ENCODE measurements at regions not wholly inside any gene's neighbourhood (a gene's known extent, or its start where the extent isn't known, plus 50 kb on each side); places are given as distances from the start of the nearest gene placed in this dataset.
"Not testable (repeated sequence)": the region's sequence is repeated elsewhere in the genome, so short reads cannot be mapped to it uniquely, and the experiment has no call there.

DNA sequence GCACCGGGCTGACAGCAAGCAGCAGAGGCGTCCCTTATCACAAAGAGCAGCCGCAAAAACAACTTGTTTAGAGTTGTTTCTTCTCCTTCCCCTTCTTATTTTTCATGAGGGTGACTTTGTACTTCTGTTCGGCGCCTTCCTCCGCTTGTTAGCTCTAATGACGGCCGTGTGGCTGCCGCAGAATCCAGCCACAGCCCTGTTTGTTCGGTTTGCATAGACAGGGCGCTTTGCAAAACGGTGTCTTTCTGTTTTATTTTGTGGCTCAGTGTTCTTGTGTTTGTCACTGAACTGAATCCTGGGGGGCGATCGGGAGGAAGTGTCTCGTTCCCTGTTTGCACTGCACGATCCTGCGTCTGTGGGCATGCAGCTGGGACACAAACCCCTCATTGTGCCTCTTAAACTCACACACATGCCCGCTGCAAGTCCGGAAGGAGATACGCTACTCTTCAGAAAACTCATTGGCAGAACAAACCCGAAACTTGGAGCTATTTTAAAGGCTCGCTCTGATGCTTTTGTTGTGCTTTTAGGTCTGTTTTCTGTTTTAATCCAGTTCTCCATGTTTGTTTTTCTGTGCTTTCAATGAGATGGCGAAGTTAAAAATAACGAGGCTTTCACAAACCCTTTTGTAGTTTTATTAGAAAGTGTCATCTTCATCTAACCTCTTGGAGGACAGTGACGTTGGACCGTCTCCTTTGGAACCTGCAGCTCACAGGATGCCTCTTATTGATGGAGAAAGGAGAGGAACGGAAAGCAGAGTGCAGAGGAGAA is 213.9 kb downstream of the IRX2 start:
- DNase-seq (ENCODE audit: low read depth in 3 of 3, low spot score in 2 of 3), result no peak

DNA sequence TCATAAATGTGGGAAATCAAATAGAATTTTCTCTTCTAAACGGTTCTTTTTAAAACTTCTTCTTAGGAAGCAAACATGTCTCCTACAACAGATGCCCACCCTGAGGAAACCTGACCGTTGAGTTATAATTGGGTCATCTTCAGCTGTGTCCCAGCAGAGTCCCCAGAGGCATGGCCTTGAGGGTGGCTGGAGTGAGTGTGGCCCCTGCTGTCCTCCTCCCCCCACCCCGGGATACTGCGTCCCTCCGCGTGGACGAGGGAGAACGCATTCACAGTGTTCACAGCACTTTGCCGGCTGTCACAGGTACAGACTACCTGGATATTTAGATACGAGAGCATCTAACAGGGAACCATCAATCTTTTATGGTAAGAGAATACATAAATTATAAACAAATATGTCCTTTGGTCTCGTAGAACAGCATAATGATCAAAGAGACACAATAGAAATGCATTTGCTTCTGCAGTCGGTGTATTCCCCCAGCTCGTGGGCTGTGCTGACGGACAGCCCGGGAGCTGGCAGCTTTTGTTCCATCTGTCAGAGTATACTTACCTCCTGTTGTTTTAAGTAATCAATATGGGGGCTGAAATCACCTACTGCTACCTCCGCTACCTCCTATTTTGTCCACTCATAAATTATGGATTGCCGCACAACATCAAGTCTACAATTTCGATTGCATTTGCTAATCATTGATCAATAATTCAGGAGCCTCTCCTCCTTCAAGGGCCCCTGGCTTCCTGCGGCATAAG is 214.7 kb downstream of the IRX2 start:
- DNase-seq (ENCODE audit: low read depth in 3 of 3, low spot score in 2 of 3), result no peak

DNA sequence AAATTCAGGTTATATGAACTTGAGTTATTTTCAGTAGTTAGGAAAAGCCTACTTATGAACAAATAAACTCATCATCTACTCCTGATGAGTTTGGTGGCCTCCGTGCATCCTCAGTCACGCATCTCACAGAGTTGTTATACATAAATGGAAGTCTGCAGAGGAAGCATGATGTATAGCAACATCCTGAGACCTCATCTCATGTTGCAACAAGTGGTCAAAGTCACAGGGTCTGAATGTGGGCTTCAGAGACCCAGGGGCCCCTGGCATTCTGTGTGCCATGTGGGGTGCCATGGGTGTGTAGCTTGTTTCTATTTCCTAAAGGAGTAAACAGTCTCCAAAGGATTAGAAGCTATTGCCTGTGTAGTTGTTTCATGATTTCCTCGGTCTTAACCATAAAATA is 216.5 kb downstream of the IRX2 start:
- DNase-seq (ENCODE audit: low read depth in 3 of 3, low spot score in 2 of 3), result no peak

DNA sequence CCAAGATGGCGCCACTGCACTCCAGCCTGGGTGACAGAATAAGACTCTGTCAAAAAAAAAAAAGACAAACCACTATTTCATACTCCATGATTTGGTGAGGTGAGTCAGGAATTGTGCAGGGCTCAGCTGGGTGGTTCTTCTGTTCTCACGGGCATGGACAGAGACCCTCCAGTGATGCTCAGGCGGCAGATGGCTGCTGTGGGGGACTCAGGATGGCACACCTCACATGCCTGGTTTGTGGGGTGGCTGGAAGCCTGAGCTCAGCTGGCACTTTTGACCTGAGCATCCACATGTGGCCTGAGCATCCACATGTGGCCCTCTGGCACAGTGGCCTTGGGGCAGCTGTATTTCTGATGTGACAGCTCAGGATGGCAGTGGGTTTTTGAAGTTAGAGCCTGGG is 217.2 kb downstream of the IRX2 start:
- DNase-seq (ENCODE audit: low read depth in 3 of 3, low spot score in 2 of 3), result no peak

DNA sequence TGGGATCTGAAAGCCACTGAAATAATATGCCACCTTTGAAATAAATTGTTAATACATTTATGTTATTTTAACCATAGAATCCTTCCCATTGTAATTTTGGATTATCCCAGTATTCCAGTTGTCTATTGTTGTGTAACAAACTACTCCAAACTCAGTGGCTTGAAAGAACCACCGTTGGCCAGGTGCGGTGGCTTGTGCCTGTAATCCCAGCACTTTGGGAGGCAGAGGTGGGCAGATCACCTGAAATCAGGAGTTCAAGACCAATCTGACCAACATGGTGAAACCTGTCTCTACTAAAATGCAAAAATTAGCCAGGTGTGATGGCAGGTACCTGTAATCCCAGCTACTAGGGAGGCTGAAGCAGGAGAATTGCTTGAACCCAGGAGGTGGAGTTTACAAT is 217.6 kb downstream of the IRX2 start:
- DNase-seq (ENCODE audit: low read depth in 3 of 3, low spot score in 2 of 3), result not testable (repeated sequence)

DNA sequence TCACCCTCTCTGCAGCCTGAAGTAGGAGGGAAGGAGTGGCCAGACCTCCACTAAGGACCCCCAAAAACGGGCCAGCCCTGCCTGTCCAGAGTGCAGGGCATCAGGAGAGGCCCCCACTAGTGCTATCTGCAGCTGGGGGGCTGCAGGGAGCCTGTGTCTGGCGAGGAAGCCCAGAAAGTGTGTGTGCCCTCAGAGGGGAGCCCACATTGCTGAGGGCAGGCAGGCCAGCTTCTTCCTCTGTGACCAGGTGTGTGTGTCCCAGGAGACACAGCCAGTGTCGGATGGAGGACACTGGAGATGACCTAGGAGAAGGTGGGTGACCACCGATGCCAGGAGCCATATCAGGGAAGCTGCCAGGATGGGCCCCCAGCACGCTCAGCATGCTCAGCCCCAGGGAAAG is 218.7 kb downstream of the IRX2 start:
- DNase-seq (ENCODE audit: low read depth in 3 of 3, low spot score in 2 of 3), result no peak

DNA sequence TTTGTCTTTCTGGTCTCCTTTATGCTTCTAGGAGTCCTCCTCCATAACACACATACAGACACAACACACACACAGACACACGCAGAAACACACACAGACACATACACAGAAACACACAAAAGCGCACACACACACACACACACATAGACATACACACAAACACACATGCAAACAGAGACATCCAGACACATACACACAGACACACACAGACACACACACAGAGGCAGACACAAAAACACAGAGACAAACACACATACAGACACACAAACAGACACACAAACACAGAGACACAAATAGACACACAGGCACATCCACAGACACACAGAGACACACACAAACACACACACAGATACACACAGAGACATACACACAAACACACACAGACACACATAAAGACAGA is 220.2 kb downstream of the IRX2 start:
- no peak for DNase-seq (ENCODE audit: low read depth in 3 of 3, low spot score in 2 of 3)

DNA sequence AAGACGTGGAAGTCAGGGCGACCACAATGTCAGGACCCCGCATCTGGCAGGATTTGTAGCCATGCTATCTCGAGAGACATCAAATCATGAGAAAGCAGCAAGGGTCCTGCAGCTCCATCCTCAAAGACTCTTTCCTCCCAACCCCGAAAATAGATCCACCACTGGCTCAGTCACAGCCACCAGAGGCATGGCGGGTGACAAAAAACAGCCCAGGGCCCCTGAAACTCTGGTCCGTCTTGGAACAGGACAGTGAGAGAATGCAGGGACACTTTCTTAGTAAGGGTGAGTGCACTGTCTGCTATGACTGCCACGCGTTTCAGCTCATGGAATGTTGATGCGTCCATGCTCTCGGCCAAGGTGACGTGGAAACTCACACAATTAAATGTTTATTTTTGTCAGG is 220.9 kb downstream of the IRX2 start:
- DNase-seq (ENCODE audit: low read depth in 3 of 3, low spot score in 2 of 3), result no peak

DNA sequence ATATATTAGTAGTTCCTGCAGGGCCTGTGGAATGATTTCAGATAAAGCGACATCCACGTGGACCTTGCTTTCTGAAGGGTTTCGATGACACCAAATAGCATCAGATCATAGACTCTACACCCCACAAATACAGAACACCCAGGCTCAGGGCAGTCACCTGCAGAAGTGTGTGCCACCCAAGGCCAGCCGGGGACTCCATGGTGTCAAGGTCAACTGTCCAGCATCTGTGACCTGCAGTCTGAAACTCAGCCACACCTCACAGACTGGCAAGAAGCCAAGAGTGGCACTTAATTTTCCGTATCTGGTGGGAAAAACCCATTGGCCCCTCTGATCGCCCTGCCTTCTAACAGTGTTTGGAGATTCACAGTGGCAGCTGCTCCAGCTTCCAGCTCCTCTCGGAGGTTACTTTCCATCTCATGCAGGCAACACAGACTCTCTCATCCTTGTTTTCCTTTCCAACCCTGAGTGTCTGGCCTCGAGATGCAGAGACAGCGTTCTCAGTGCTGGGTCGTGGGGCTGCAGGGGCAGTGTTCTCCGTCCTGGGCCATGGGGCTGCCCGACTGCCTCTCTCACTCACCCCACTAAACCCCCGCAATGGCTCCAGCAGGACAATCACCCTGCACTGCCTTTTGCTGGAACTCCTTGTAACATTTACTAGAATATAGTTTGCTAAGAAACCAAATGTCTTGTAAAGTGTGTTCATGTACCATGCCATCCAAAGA is 221.9 kb downstream of the IRX2 start:
- DNase-seq (ENCODE audit: low read depth in 3 of 3, low spot score in 2 of 3), result no peak

DNA sequence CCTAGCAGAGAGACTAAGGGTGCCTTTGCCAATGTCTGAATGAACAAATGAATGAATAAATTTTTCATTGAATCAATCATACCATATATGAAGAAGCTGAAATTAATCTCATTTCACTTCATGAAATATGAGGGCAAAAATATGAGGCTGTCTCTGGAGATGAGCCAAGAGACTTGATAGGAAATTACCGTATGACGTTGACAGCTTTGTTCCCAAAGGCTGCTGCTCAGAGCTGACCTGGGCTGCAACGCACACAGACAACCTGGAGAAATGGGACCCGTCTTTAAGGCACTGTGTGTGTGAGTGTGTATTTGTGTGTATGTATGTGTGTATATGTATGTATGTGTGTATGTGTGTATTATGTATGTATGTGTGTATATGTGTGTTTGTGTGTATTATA is 226.1 kb downstream of the IRX2 start:
- DNase-seq (ENCODE audit: low read depth in 3 of 3, low spot score in 2 of 3), result no peak

DNA sequence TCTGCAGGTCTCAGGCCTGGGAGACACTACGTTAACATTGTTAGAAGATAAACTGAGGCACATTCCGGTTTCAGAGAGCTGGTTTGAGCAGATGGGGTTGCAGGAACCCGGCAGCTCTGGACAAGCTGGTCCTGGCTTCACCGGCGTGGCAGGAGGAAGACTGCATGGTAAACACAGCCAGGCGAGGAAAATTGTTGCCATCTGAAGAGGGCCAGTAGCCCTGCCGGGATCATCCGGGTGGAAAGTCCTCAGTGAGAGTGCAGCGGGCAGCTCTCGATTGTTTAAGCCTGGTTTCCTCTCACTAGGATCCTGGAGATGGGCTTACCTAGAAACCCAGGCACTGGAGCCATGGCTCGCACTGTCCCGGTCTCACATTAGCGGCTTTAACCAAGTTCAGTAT is 226.9 kb downstream of the IRX2 start:
- DNase-seq (ENCODE audit: low read depth in 3 of 3, low spot score in 2 of 3), result no peak

DNA sequence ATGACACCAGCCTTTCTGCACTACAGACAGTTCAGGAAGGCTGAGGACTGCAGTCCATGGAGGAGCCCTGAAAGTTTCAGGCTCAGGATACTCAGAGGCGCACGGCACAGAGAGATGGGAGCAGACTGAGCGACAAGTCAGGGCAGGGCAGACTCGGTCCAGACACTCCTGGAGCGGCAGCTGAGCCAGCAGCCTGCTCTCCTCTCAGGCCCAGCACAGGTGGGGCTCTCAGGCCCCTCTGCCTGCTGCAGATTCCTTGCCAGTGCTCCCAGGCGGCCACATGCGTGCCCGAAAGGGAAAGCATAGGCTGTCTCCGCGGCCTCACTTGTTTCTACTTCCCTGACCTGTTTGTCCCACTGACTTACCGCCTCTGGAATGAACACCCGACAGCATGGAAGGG is 228.3 kb downstream of the IRX2 start:
- DNase-seq (ENCODE audit: low read depth in 3 of 3, low spot score in 2 of 3), result no peak

DNA sequence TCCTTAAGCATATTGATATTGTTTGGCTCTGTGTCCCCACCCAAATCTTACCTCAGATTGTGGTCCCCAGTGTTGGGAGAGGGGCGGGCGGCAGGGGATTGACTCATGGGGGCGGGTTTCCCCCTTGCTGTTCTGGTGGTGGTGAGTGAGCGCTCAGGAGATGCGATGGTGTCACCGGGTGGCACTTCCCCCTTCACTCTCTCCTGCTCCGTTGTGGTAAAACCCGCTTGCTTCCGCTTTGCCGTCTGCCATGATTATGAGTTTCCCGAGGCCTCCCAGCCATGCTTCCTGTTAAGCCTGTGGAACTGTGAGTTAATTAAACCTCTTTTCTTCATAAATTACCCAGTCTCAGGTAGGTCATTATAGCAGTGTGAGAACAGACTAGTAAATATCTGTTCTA is 229.1 kb downstream of the IRX2 start:
- no peak for DNase-seq (ENCODE audit: low read depth in 3 of 3, low spot score in 2 of 3)

DNA sequence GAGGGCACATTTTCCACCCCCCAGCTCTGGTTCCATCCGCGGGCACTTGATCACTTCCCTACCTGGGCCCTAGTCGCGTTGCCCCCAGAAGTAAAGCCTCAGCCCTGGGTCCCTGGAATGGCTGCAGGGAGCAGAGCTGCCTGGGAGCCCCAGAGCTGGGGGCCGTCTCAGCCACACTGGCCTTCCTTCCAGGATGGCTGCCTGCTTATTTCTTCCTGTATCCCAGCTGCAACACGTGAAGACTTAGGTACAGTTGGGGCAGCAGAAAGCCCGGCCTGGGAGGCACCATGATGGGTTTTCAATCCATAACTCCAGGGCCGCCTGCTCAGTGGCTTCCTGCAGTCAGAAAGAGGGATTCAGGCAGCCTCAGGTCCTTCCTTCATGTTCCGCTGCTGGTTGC is 232.3 kb downstream of the IRX2 start:
- no peak for DNase-seq (ENCODE audit: low read depth in 3 of 3, low spot score in 2 of 3)

DNA sequence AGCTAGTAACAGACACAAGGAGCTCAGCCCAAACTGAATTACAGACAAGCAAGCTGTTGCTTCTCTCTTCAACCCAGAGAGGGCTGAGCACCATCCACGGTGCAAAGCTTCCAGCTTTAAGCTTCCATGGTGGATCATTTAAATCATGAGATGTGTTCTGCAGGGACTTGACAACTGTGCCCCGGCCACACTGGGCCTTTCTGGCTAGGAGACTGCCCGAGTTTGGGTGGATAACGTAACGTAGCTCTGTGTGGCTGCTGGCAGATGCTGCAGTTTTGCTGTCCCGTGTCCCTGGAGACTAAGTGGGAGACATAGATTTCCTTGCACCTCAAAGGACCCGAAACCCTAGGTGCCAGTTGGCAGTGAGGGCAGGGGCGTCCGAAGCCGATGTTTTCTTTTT is 234.0 kb downstream of the IRX2 start:
- DNase-seq (ENCODE audit: low read depth in 3 of 3, low spot score in 2 of 3), result no peak

DNA sequence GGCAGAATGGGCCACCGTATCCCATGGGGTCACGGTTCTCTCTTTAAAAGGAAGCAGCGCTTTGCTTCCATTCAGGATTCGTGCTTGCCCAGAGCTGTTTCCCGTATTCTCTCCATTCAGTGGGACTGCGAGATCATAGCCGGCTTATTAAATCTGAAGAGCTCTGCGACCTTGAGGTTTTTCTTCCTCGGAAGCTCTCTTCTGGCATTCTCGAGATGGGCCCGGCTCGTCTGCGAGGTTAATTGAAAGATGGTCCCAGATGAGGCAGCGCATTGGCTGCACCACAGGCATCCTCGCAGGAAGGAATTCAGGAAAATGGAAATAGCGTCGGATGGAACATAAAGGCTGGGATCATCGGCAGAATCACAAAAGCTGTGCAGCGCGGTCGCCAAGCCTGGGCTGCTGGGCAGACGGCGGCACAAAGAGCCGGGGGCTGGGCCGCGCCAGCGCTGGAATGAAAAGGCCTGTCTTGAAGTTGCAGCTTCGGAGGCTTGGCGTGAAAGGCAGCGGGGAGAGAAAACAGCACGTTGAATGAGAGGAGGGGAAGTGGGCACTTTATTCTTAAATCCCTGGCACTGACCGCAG is 236.2 kb downstream of the IRX2 start:
- no peak for DNase-seq (ENCODE audit: low read depth in 3 of 3, low spot score in 2 of 3)

DNA sequence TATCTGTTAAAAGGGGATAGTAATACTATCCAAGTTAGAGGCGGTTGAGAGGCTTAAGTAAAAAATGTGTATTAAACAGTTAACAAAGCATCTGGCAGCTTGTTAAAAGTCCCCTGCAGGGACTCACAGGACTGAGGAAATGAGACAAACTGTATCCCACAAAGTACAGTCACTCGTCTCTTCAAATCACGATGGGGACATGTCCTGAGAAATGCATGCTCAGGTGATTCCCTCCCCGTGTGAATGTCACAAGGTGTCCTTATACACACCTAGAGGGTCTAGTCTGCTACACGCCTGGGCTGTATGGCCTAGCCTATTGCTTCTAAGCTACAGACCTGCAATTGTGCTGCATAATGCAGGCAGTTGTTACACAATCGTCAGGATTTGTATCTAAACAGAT is 237.0 kb downstream of the IRX2 start:
- DNase-seq (ENCODE audit: low read depth in 3 of 3, low spot score in 2 of 3), result no peak

DNA sequence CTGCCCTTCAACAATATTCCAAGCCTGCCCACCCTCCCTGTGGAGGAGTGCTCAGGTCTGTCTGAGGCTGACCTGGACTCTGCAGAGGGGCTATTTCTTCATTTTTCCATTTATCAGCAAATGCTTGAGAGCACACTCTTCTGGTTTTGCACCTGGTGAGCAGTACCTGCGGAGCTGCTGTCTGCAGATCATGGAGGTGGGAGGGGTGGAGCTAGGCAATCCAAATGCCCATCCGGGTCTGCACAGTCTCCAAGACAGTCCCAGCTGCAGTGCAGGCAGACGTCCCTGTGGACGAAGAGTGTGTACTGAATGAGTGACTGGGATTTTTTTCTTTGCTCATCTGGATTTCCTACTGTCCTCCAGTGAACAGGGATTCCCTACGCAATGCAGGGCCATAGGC is 239.8 kb downstream of the IRX2 start:
- DNase-seq (ENCODE audit: low read depth in 3 of 3, low spot score in 2 of 3), result no peak

DNA sequence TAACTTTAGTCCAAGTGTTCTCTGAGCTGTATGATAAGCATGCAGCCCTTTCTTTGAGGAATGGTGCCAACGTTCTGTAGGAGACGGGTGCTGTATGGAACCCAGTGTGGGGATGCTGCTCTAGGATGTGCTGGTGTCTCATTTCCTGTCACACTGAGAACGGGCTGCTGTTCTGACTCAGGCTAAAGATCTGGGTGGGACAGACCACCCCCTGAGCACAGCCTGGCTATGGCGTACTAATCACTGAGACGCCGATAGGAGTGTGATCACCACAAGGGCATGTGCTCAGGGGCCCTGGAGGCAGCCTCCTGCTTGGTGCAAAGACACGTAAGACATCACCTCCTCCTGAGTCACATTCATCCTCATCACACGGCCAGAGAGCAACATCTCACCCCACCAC is 240.4 kb downstream of the IRX2 start:
- no peak for DNase-seq (ENCODE audit: low read depth in 3 of 3, low spot score in 2 of 3)

DNA sequence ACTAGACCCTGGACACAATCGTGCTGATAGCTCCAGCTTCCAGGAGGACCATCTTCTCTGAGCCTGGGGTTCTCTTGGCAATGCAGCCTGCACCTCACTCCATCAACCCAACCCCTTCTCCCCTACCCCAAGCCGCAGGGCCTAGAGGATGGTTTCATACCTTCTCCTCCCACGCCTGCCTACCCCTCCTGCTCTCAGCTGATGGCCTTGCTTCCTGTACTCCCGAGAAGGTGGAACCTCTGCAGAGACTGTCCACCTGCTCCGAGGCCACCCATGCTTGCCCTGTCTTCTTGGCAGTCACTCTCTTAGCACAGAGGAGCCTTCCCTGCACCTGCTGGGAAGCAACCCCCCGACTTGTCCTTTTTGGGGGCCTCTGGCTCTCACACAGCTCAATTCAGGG is 241.9 kb downstream of the IRX2 start:
- DNase-seq (ENCODE audit: low read depth in 3 of 3, low spot score in 2 of 3), result no peak

DNA sequence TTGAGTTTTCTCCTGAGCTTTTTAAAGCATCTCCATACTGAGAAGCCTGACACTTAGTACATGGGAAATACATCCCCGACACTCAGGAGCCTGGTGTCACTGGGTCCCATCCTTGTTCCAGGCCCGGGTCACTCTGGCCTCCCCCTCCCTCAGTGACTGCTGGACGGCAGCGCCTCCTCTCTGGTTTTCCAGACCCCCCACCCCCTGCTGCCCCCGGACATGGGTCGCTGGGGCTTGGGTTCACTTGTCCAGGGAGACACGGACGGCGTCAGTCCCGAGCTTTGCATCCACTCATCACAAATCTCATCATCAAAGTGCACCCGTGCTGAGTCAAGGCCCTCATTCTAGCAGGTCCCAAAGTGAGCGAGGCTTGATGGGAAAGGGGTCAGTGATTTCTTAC is 243.0 kb downstream of the IRX2 start:
- DNase-seq (ENCODE audit: low read depth in 3 of 3, low spot score in 2 of 3), result no peak

DNA sequence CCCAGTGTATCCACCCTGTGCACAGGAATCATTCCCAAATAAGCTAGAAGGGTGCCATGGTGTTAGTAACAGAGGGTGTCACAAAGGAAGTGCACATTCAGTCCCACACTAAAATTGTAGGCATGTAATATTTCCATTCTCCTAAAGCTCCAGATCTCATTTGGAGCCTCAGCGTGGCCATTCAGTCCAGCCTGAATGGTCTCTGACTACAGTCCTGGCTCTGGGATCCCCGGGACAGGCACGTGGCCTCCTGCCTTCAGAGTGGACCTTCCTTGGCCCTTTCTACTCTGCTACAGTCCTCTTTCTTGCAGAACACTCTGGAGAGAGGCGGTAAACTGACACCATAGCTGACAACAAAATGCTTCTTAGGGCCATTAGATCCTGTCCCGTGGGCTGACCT is 243.9 kb downstream of the IRX2 start:
- DNase-seq (ENCODE audit: low read depth in 3 of 3, low spot score in 2 of 3), result no peak
